ENCODE measurements at regions not wholly inside any gene's neighbourhood (a gene's known extent, or its start where the extent isn't known, plus 50 kb on each side); places are given as distances from the start of the nearest gene placed in this dataset.

DNA sequence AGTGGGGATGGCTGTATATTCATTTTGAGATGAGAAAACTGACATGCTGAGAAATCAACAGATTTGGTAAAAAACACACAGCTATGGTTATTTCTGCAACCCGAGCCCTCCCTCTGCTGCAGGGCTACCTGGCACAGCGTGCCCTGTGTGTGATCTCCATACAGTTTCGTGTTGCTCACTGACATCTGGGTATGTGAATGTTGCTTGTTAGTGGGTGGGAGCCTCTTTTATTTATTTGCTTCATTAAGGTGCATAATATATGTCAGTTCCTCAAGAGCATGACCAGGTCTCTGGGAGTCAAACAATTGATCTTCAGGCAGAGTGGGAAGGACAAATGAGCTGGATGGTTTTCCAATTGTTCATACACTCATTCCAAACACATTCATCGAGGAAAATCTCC lies 139.1 kb upstream of the FHL2 start (continued):
- TF ChIP-seq EZH2 (IDR thresholded peaks at IDR 0.05; ENCODE audit: low read depth, low read length, severe bottlenecking), result no peak
- no peak for TF ChIP-seq KDM1A (IDR thresholded peaks at IDR 0.05; ENCODE audit: borderline replicate concordance, low read length)
- TF ChIP-seq, protein P1, sequence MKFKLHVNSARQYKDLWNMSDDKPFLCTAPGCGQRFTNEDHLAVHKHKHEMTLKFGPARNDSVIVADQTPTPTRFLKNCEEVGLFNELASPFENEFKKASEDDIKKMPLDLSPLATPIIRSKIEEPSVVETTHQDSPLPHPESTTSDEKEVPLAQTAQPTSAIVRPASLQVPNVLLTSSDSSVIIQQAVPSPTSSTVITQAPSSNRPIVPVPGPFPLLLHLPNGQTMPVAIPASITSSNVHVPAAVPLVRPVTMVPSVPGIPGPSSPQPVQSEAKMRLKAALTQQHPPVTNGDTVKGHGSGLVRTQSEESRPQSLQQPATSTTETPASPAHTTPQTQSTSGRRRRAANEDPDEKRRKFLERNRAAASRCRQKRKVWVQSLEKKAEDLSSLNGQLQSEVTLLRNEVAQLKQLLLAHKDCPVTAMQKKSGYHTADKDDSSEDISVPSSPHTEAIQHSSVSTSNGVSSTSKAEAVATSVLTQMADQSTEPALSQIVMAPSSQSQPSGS (IDR thresholded peaks at IDR 0.05; ENCODE audit: low read length), result no peak
- no peak for TF ChIP-seq POU5F1 (IDR thresholded peaks at IDR 0.05; ENCODE audit: low read depth, low read length)
- TF ChIP-seq TAF1 (IDR thresholded peaks at IDR 0.05; ENCODE audit: low read depth, low read length), result no peak
- no peak for TF ChIP-seq TEAD4 (IDR thresholded peaks at IDR 0.05; ENCODE audit: low read depth, low read length)
- TF ChIP-seq CHD1 (IDR thresholded peaks at IDR 0.05; ENCODE audit: low read depth, low read length), result no peak
- TF ChIP-seq, protein P2, sequence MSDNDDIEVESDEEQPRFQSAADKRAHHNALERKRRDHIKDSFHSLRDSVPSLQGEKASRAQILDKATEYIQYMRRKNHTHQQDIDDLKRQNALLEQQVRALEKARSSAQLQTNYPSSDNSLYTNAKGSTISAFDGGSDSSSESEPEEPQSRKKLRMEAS (IDR thresholded peaks at IDR 0.05), result no peak
- no peak for TF ChIP-seq POLR2A (IDR thresholded peaks at IDR 0.05; ENCODE audit: control extremely low read depth in 1 of 2, low read depth in 2 of 2, low read length in 2 of 2)
- no peak for TF ChIP-seq CEBPB (IDR thresholded peaks at IDR 0.05; ENCODE audit: low read depth, low read length)
- TF ChIP-seq, protein P3, sequence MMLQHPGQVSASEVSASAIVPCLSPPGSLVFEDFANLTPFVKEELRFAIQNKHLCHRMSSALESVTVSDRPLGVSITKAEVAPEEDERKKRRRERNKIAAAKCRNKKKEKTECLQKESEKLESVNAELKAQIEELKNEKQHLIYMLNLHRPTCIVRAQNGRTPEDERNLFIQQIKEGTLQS (IDR thresholded peaks at IDR 0.05; ENCODE audit: insufficient read depth, low read depth, low read length), result no peak
